PC-9 (cell line): ENCODE measurements at regions not wholly inside any gene's neighbourhood (a gene's known extent, or its start where the extent isn't known, plus 50 kb on each side); places are given as distances from the start of the nearest gene placed in this dataset.

Experiments
- BruUV-seq: library from RNA; stranded (reverse); fragments of 400-500 nt; replicated peaks from 2 replicates; lab custom pipeline; 2021; lab: Mats Ljungman, UMichigan
- CTCF ChIA-PET: fragments of 300-600 bp; sonication (Branson Sonifier 250); formaldehyde crosslinking; loops from one replicate; lab custom pipeline; 2022; ENCODE audit warnings: antibody characterized with exemption; lab: Charles Lee
- POLR2A ChIA-PET: fragments of 300-600 bp; sonication (Branson Sonifier 250); formaldehyde crosslinking; loops from one replicate; lab custom pipeline; 2022; ENCODE audit warnings: antibody characterized with exemption; ENCODE audit not compliant: unreplicated experiment; lab: Charles Lee
- DNase-seq, 2 experiments: peaks; one replicate each; pipeline versions ENCODE4 v3.0.0 to v3.0.0-alpha.2; 2015 to 2022; ENCODE audit warnings: mixed read lengths in 1 of 2
- H2AFZ ChIP-seq: fragments of 200-600 bp; sonication (generic); 2 replicates; pipeline ENCODE4 v1.8.1; 2017; ENCODE audit warnings: antibody characterized with exemption
- H3F3A ChIP-seq: fragments of 200-600 bp; sonication (generic); 2 replicates; pipeline ENCODE4 v1.8.1; 2017; ENCODE audit warnings: antibody characterized with exemption, mild to moderate bottlenecking, low read depth; ENCODE audit not compliant: insufficient read depth
- H3K27ac ChIP-seq: fragments of 200-600 bp; sonication (generic); 2 replicates; pipeline ENCODE4 v1.6.1; 2016; ENCODE audit warnings: mixed run types
- H3K27me3 ChIP-seq: fragments of 200-600 bp; sonication (generic); 2 replicates; pipeline ENCODE4 v1.6.1; 2016; ENCODE audit warnings: low read depth, mixed run types; ENCODE audit not compliant: insufficient read depth
- H3K36me3 ChIP-seq: fragments of 200-600 bp; sonication (generic); 2 replicates; pipeline ENCODE4 v1.6.1; 2016; ENCODE audit warnings: low read depth, mixed run types
- H3K4me1 ChIP-seq: fragments of 200-600 bp; sonication (generic); replicated peaks from 2 replicates; pipeline ENCODE4 v1.6.1; 2016; ENCODE audit warnings: mixed run types; ENCODE audit not compliant: insufficient read depth
- H3K4me2 ChIP-seq: fragments of 200-600 bp; sonication (generic); 2 replicates; pipeline ENCODE4 v1.6.1; 2017; ENCODE audit warnings: mixed run types
- H3K4me3 ChIP-seq: fragments of 200-600 bp; sonication (generic); 2 replicates; pipeline ENCODE4 v1.6.1; 2016; ENCODE audit warnings: mixed run types
- H3K79me2 ChIP-seq: fragments of 200-600 bp; sonication (generic); 2 replicates; pipeline ENCODE4 v1.6.1; 2017; ENCODE audit warnings: low read depth, mixed run types
- H3K9me2 ChIP-seq: fragments of 200-600 bp; sonication (generic); 2 replicates; pipeline ENCODE4 v1.8.1; 2017; ENCODE audit warnings: mild to moderate bottlenecking; ENCODE audit not compliant: insufficient read depth
- H3K9me3 ChIP-seq: fragments of 200-600 bp; sonication (generic); 2 replicates; pipeline ENCODE4 v1.8.1; 2016; ENCODE audit warnings: low read depth; ENCODE audit not compliant: insufficient read depth
- H4K20me1 ChIP-seq: fragments of 200-600 bp; sonication (generic); 2 replicates; pipeline ENCODE4 v1.8.1; 2017; ENCODE audit not compliant: insufficient read depth
- CTCF ChIP-seq: fragments of 200-600 bp; sonication (generic); conservative IDR thresholded peaks from 2 replicates; pipeline ENCODE4 v1.6.1; 2017; ENCODE audit warnings: mixed run types, antibody characterized with exemption, mild to moderate bottlenecking, moderate library complexity
- EZH2 ChIP-seq: fragments of 200-600 bp; sonication (generic); IDR thresholded peaks from 2 replicates; pipeline ENCODE4 v1.8.0; 2017; ENCODE audit warnings: antibody characterized with exemption, low read depth
- intact Hi-C: fragments of 100-400 bp; cut with micrococcal nuclease; formaldehyde crosslinking; loops from one replicate; pipeline ENCODE4 v1.10.0; 2022; ENCODE audit not compliant: unreplicated experiment

GRCh38 chr18:2179498-2180183, 391.7 kb downstream of the METTL4 start:
- POLR2A ChIA-PET: no interaction called here
- TF ChIP-seq EZH2 (no peak), CTCF (no peak)
- no peaks in the 10 kb centered on the region for H3K27me3 ChIP-seq

GRCh38 chr18:2180586-2180985, 390.7 kb downstream of the METTL4 start:
- H2AFZ ChIP-seq: no peak overlapping the region
- ChIA-PET POLR2A (no interaction called here), CTCF (no interaction called here)
- H3K9me2 ChIP-seq: no peaks in the 10 kb centered on the region
- H3K79me2 ChIP-seq: no peaks in the 10 kb centered on the region
- TF ChIP-seq CTCF: no peak; the same call in 1 of the 2 replicates
- TF ChIP-seq EZH2: no peak
- intact Hi-C loops: no loop called here
- H3K27ac ChIP-seq: 0 out of 2 replicates have a peak overlapping the region, but pooled peaks have one; percentile 14
- peak; percentile 23 to 61 for DNase-seq
- no peak overlapping the region for H3K4me2 ChIP-seq
- no peaks in the 10 kb centered on the region for H3K36me3 ChIP-seq
- no TSS peak for BruUV-seq
- H3K27me3 ChIP-seq: no peaks in the 10 kb centered on the region
- H3K9me3 ChIP-seq: no peaks in the 10 kb centered on the region
- H4K20me1 ChIP-seq: no peaks in the 10 kb centered on the region
- H3K4me1 ChIP-seq: peaks cover 10% of the 10 kb centered on the region; the same call in 1 of the 2 replicates
- no peaks in the 10 kb centered on the region for H3F3A ChIP-seq
- no peak overlapping the region for H3K4me3 ChIP-seq

More at GRCh38 chr18:2179498-2180183, 391.7 kb downstream of the METTL4 start:
- Histone ChIP-seq H3K9me3 (no peaks in the 10 kb centered on the region), H3K79me2 (no peaks in the 10 kb centered on the region), H3K9me2 (no peaks in the 10 kb centered on the region), H3F3A (no peaks in the 10 kb centered on the region), H3K27ac (no peak overlapping the region), H3K36me3 (no peaks in the 10 kb centered on the region), H3K4me2 (no peak overlapping the region), H4K20me1 (no peaks in the 10 kb centered on the region), H3K4me1 (peaks cover 10% of the 10 kb centered on the region; the same call in 1 of the 2 replicates), H3K4me3 (no peak overlapping the region), H2AFZ (no peak overlapping the region)
- intact Hi-C loops: no loop called here
- no TSS peak for BruUV-seq
- no peak for DNase-seq
- CTCF ChIA-PET: no interaction called here

- Histone ChIP-seq H3K4me3 (no peak overlapping the region), H3K79me2 (no peaks in the 10 kb centered on the region), H4K20me1 (no peaks in the 10 kb centered on the region), H3K4me1 (peaks cover 10% of the 10 kb centered on the region; the same call in 1 of the 2 replicates), H3K4me2 (no peak overlapping the region), H3F3A (no peaks in the 10 kb centered on the region), H2AFZ (no peak overlapping the region), H3K27ac (no peak overlapping the region), H3K9me2 (no peaks in the 10 kb centered on the region), H3K27me3 (no peaks in the 10 kb centered on the region), H3K9me3 (no peaks in the 10 kb centered on the region), H3K36me3 (no peaks in the 10 kb centered on the region)
- no TSS peak for BruUV-seq
- POLR2A ChIA-PET: no interaction called here
- DNase-seq: no peak
- no peak for TF ChIP-seq CTCF
- TF ChIP-seq EZH2: no peak
- CTCF ChIA-PET: no interaction called here
- intact Hi-C loops: no loop called here
Observed at GRCh38 chr18:2183432-2183831, 387.9 kb downstream of the METTL4 start.
